Osteoblast (primary cell): ENCODE measurements at regions not wholly inside any gene's neighbourhood (a gene's known extent, or its start where the extent isn't known, plus 50 kb on each side); places are given as distances from the start of the nearest gene placed in this dataset.
A peak's percentile ranks its signal among the peaks of the same experiment; 100 is the strongest.

Experiments used
- DNase-seq: peaks from one replicate; pipeline ENCODE4 v3.0.0; 2011; ENCODE audit warnings: low spot score, mixed read lengths; ENCODE audit not compliant: insufficient read length; ENCODE audit errors: missing footprints
- H2AFZ ChIP-seq: 2 replicates; pipeline ENCODE4 v1.6.0; 2011; ENCODE audit warnings: mild to moderate bottlenecking, low read length
- H3K27ac ChIP-seq: 2 replicates; pipeline ENCODE4 v1.5.1; 2011; ENCODE audit warnings: mild to moderate bottlenecking, low read depth, low read length, moderate library complexity
- H3K27me3 ChIP-seq: 2 replicates; pipeline ENCODE4 v1.6.0; 2012; ENCODE audit warnings: mild to moderate bottlenecking, control low read depth, inconsistent platforms, low read length, moderate library complexity; ENCODE audit not compliant: insufficient read depth
- H3K36me3 ChIP-seq: 2 replicates; pipeline ENCODE4 v1.5.1; 2011; ENCODE audit warnings: mild to moderate bottlenecking, low read length, control low read depth, moderate library complexity; ENCODE audit not compliant: insufficient read depth
- H3K4me1 ChIP-seq: 2 replicates; pipeline ENCODE4 v1.5.1; 2011; ENCODE audit warnings: mild to moderate bottlenecking, low read length, control low read depth, moderate library complexity; ENCODE audit not compliant: insufficient read depth
- H3K4me2 ChIP-seq: 2 replicates; pipeline ENCODE4 v1.6.0; 2011; ENCODE audit warnings: mild to moderate bottlenecking, low read length; ENCODE audit not compliant: insufficient read depth
- H3K4me3 ChIP-seq: fragments of 200-600 bp; sonication (generic); 3 replicates; pipeline ENCODE4 v1.5.1; 2012; ENCODE audit warnings: mild to moderate bottlenecking, low read length, inconsistent platforms; ENCODE audit not compliant: insufficient read depth
- H3K79me2 ChIP-seq: 2 replicates; pipeline ENCODE4 v1.6.0; 2012; ENCODE audit warnings: mild to moderate bottlenecking, low read length, control low read depth, inconsistent platforms; ENCODE audit not compliant: insufficient read depth
- H3K9me3 ChIP-seq: 2 replicates; pipeline ENCODE4 v1.5.1; 2011; ENCODE audit warnings: low read depth, low read length, control low read depth
- H4K20me1 ChIP-seq: 2 replicates; pipeline ENCODE4 v1.6.0; 2012; ENCODE audit warnings: mild to moderate bottlenecking, low read length, control low read depth; ENCODE audit not compliant: insufficient read depth
- CTCF ChIP-seq: IDR thresholded peaks from 2 replicates; pipeline ENCODE4 v1.5.1; 2011; ENCODE audit warnings: mild to moderate bottlenecking, low read depth, low read length, moderate library complexity; ENCODE audit errors: extremely low read depth

- no peaks in the 10 kb centered on the region for H3K79me2 ChIP-seq
- H3K27ac ChIP-seq: no peak overlapping the region
- H3K4me1 ChIP-seq: peaks cover 10% of the 10 kb centered on the region
- no peaks in the 10 kb centered on the region for H3K36me3 ChIP-seq
- peaks cover 8% of the 10 kb centered on the region for H3K27me3 ChIP-seq
- H3K4me3 ChIP-seq: no peak overlapping the region
- no peaks in the 10 kb centered on the region for H3K9me3 ChIP-seq
- H2AFZ ChIP-seq: no peak overlapping the region
- TF ChIP-seq CTCF: no peak
- no peaks in the 10 kb centered on the region for H4K20me1 ChIP-seq
- no peak overlapping the region for H3K4me2 ChIP-seq
- DNase-seq: no peak
Observed at GRCh38 chr5:158561562-158562190, 538.0 kb downstream of the EBF1 start.

GRCh38 chr5:158560170-158560569 is 539.5 kb downstream of the EBF1 start:
- H3K4me3 ChIP-seq: peak overlapping the region; percentile 26
- H3K4me1 ChIP-seq: peaks cover 10% of the 10 kb centered on the region
- H3K79me2 ChIP-seq: no peaks in the 10 kb centered on the region
- peaks cover 5% of the 10 kb centered on the region for H3K27me3 ChIP-seq
- H3K27ac ChIP-seq: no peak overlapping the region
- no peaks in the 10 kb centered on the region for H3K36me3 ChIP-seq
- no peaks in the 10 kb centered on the region for H3K9me3 ChIP-seq
- peak; percentile 66 for DNase-seq
- peak overlapping the region; percentile 46 for H2AFZ ChIP-seq
- no peak for TF ChIP-seq CTCF
- H3K4me2 ChIP-seq: peak overlapping the region; percentile 71
- H4K20me1 ChIP-seq: no peaks in the 10 kb centered on the region

- Histone ChIP-seq H3K4me3 (no peak overlapping the region), H4K20me1 (no peaks in the 10 kb centered on the region), H3K27ac (no peak overlapping the region), H2AFZ (no peak overlapping the region), H3K79me2 (no peaks in the 10 kb centered on the region), H3K4me1 (peaks cover 10% of the 10 kb centered on the region), H3K9me3 (no peaks in the 10 kb centered on the region), H3K36me3 (no peaks in the 10 kb centered on the region), H3K4me2 (peak overlapping the region; percentile 71), H3K27me3 (peaks cover 3% of the 10 kb centered on the region)
- no peak for DNase-seq
- TF ChIP-seq CTCF: no peak
Observed at GRCh38 chr5:158559643-158560042, 540.1 kb downstream of the EBF1 start.

- H3K4me3 ChIP-seq: no peak overlapping the region
- no peaks in the 10 kb centered on the region for H3K79me2 ChIP-seq
- H3K4me2 ChIP-seq: no peak overlapping the region
- H3K27ac ChIP-seq: no peak overlapping the region
- no peak for TF ChIP-seq CTCF
- H3K4me1 ChIP-seq: peaks cover 10% of the 10 kb centered on the region
- no peak overlapping the region for H2AFZ ChIP-seq
- no peaks in the 10 kb centered on the region for H3K36me3 ChIP-seq
- H3K27me3 ChIP-seq: no peaks in the 10 kb centered on the region
- H4K20me1 ChIP-seq: no peaks in the 10 kb centered on the region
- no peak for DNase-seq
- no peaks in the 10 kb centered on the region for H3K9me3 ChIP-seq
Observed at GRCh38 chr5:158559066-158559465, 540.6 kb downstream of the EBF1 start.
